ENCODE measurements at regions not wholly inside any gene's neighbourhood (a gene's known extent, or its start where the extent isn't known, plus 50 kb on each side); places are given as distances from the start of the nearest gene placed in this dataset.

DNA sequence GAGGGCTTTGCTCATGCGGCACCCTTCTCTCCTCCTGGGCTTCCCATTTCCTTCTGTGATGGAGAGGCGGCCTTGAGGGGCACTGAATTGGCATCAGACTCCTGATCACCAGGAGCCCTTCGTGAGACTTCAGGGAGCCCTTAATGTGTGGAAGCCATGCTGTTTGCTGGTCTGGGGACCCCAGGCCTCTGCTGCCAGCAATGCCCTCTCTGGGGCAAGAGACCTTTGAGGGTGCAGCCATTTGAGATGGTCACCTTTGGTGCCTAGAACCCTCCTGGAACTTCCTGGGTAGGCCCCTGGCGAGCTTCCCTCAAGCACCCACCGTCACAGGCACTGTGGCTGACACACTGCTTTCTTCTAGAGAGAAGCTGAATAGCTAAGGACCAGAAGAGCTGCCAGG lies 338.7 kb upstream of the IRX4 start:
- Histone ChIP-seq H3K9me3 (ENCODE audit: control insufficient read depth, low read length) (no peaks in the 10 kb centered on the region), H3K4me1 (ENCODE audit: control insufficient read depth, insufficient read depth, low read length, poor library complexity, severe bottlenecking) (no peaks in the 10 kb centered on the region), H3K36me3 (ENCODE audit: control insufficient read depth, insufficient read depth, low read length) (no peaks in the 10 kb centered on the region), H3K4me3 (ENCODE audit: insufficient read depth, low read depth, low read length, poor library complexity, severe bottlenecking) (no peak overlapping the region), H3K27me3 (replicated peaks; ENCODE audit: control insufficient read depth, insufficient read depth, low read length, poor library complexity, severe bottlenecking) (no peaks in the 10 kb centered on the region), H3K27ac (ENCODE audit: insufficient read depth, low read length, poor library complexity, severe bottlenecking) (no peak overlapping the region)
- no peak for DNase-seq

DNA sequence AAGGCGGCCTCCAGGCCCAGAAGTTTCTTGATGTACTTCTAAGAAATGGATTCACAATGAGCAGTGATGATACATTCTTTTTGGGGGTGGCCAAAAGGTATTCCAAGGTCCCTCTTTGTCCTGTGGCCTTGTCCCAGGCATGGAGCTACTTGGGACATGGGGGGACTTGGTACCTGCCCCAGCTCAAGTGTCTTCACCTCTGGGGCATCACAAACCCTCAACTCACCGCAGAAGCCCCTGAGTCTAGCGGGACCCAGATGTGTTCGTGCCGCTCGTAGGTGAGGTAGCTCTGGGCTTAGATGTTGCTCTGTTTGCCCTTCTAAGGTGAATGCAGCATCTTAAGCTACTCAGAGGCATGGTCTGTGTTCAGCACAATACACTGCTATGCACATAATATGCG lies 338.0 kb upstream of the IRX4 start:
- Histone ChIP-seq H3K4me1 (ENCODE audit: control insufficient read depth, insufficient read depth, low read length, poor library complexity, severe bottlenecking) (no peaks in the 10 kb centered on the region), H3K36me3 (ENCODE audit: control insufficient read depth, insufficient read depth, low read length) (no peaks in the 10 kb centered on the region), H3K27me3 (replicated peaks; ENCODE audit: control insufficient read depth, insufficient read depth, low read length, poor library complexity, severe bottlenecking) (no peaks in the 10 kb centered on the region), H3K27ac (ENCODE audit: insufficient read depth, low read length, poor library complexity, severe bottlenecking) (no peak overlapping the region), H3K9me3 (ENCODE audit: control insufficient read depth, low read length) (no peaks in the 10 kb centered on the region), H3K4me3 (ENCODE audit: insufficient read depth, low read depth, low read length, poor library complexity, severe bottlenecking) (no peak overlapping the region)
- no peak for DNase-seq

DNA sequence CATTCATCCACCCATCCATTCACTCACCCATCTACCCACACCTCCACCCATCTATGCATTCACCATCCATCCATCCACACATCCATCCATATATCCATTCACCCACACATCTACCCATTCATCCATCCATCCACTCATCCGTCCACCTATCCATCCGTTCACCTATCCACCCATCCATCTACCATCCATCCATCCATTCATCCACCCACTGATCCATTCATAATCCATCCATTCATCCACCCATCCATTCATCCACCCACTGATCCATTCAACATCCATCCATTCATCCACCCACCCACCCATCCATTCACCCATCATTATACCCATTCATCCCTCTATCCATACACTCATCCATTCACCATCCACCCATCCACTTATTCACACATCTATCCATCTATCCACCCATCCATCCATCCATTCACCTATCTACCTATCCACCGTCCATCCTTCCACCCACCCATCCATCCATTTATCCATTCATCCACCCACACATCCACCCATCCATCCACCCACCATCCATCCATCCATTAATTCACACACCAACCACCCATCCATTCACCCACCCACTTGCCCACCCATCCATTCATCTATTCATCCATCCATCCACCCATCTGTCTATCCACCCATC lies 336.5 kb upstream of the IRX4 start:
- H3K27me3 ChIP-seq (replicated peaks; ENCODE audit: control insufficient read depth, insufficient read depth, low read length, poor library complexity, severe bottlenecking), result no peaks in the 10 kb centered on the region
- no peaks in the 10 kb centered on the region for H3K9me3 ChIP-seq (ENCODE audit: control insufficient read depth, low read length)
- DNase-seq, result no peak
- no peak overlapping the region for H3K27ac ChIP-seq (ENCODE audit: insufficient read depth, low read length, poor library complexity, severe bottlenecking)
- H3K36me3 ChIP-seq (ENCODE audit: control insufficient read depth, insufficient read depth, low read length), result no peaks in the 10 kb centered on the region
- H3K4me3 ChIP-seq (ENCODE audit: insufficient read depth, low read depth, low read length, poor library complexity, severe bottlenecking), result no peak overlapping the region
- no peaks in the 10 kb centered on the region for H3K4me1 ChIP-seq (ENCODE audit: control insufficient read depth, insufficient read depth, low read length, poor library complexity, severe bottlenecking)

DNA sequence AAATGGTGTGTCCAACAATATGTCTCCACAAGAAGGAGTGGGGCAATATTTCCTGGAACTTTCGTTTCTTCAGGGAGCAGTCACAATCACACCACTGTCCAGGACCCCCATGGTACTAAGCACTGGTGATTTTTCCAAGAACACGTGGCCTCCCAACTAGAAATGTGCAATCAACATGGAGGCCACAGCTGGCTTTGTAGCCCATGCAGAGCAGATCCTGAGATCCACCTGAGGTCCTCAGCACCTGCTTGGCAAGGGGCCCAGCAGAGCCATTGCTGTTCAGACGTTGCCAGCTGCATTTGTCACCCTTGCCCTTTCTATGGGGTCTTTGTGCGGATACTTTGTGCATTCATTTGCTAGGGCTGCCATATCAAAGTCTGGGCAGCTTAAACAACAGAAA lies 334.5 kb upstream of the IRX4 start:
- H3K36me3 ChIP-seq (ENCODE audit: control insufficient read depth, insufficient read depth, low read length), result no peaks in the 10 kb centered on the region
- no peaks in the 10 kb centered on the region for H3K4me1 ChIP-seq (ENCODE audit: control insufficient read depth, insufficient read depth, low read length, poor library complexity, severe bottlenecking)
- no peak overlapping the region for H3K4me3 ChIP-seq (ENCODE audit: insufficient read depth, low read depth, low read length, poor library complexity, severe bottlenecking)
- no peak overlapping the region for H3K27ac ChIP-seq (ENCODE audit: insufficient read depth, low read length, poor library complexity, severe bottlenecking)
- no peaks in the 10 kb centered on the region for H3K27me3 ChIP-seq (replicated peaks; ENCODE audit: control insufficient read depth, insufficient read depth, low read length, poor library complexity, severe bottlenecking)
- DNase-seq, result no peak
- no peaks in the 10 kb centered on the region for H3K9me3 ChIP-seq (ENCODE audit: control insufficient read depth, low read length)

DNA sequence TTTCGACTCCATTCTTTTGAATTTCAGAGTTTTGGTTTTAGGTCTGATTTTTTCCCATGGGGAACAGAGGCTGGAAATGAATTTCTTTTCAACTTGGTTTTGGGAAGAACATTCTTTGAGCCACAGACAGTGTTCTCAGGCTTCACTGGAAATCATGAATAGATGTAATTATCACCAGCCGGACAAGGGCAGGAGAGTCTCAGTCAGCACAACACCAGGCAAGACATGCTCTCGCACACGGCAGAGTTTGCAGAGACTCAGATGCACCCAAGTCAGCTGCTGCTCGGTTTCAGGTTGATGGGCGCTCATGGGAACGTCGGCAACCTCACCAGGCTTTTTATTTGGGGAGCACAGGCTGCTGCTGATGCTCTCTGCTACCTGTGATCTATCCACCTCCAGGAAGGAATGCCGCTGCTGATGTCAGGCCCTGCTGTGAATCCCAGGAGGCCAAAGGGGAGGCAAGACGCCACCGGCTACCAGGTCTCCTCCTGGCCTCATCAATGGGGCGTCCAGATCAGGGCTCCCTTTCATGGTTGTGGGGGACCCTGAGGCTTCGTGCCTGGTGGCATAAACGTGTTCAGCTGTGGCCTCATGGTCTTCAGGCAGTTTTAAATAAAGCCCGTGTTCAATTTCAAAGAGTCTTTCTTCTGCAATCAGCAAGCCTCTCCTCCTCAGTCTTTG lies 332.3 kb upstream of the IRX4 start:
- H3K36me3 ChIP-seq (ENCODE audit: control insufficient read depth, insufficient read depth, low read length), result no peaks in the 10 kb centered on the region
- H3K4me3 ChIP-seq (ENCODE audit: insufficient read depth, low read depth, low read length, poor library complexity, severe bottlenecking), result no peak overlapping the region
- no peaks in the 10 kb centered on the region for H3K4me1 ChIP-seq (ENCODE audit: control insufficient read depth, insufficient read depth, low read length, poor library complexity, severe bottlenecking)
- H3K27ac ChIP-seq (ENCODE audit: insufficient read depth, low read length, poor library complexity, severe bottlenecking), result no peak overlapping the region
- no peaks in the 10 kb centered on the region for H3K9me3 ChIP-seq (ENCODE audit: control insufficient read depth, low read length)
- no peak for DNase-seq
- H3K27me3 ChIP-seq (replicated peaks; ENCODE audit: control insufficient read depth, insufficient read depth, low read length, poor library complexity, severe bottlenecking), result no peaks in the 10 kb centered on the region

DNA sequence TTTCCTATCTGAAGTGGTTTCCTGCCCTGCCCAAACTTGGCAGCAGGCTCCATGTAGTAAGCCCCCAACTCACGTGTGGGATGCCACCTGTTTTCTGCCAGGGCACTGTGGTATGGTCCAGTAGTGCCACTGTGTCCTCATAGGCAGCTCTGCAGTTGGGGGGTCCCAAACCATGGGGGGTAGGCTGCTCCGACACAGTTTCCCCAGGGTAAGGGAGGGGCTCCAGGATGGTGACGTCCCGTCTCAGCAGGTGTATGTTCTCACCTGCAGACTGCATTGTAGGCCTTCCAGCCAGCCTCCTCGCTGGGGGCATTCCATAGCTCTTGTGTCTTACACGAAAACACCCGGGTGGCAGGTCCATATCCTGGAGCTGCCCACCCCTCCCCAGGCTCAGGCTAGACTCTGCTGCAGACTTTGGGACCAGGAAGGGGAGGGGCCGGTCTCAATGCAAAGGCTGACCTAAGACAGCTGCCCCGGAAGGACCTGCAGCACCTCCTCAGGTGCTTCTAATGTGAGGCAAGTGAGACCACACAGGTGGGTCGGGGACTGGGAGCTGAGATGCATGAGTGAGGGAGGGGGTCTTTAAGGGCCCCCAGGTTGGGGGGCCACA lies 330.5 kb upstream of the IRX4 start:
- no peak for DNase-seq
- H3K27me3 ChIP-seq (replicated peaks; ENCODE audit: control insufficient read depth, insufficient read depth, low read length, poor library complexity, severe bottlenecking), result no peaks in the 10 kb centered on the region

DNA sequence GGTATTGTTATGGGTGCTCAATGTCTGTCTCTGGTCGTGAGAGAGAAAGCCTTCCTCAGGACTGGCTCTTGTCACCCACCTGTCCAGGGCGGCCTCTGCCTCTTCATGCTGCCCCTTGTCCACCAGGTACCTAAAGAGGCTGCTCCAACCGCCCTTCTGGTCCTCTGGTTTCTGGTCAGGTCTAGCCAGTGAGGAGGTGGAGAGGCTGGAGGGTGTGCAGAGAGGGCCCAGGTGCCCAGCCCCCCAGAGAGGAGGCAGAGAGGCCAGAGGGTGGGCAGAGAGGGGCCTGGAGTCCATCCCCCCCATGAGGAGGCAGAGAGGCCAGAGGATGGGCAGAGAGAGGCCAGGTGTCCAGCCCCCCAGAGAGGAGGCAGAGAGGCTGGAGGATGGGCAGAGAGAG lies 329.8 kb upstream of the IRX4 start:
- H3K4me1 ChIP-seq (ENCODE audit: control insufficient read depth, insufficient read depth, low read length, poor library complexity, severe bottlenecking), result no peaks in the 10 kb centered on the region
- no peak overlapping the region for H3K4me3 ChIP-seq (ENCODE audit: insufficient read depth, low read depth, low read length, poor library complexity, severe bottlenecking)
- no peaks in the 10 kb centered on the region for H3K9me3 ChIP-seq (ENCODE audit: control insufficient read depth, low read length)
- no peaks in the 10 kb centered on the region for H3K36me3 ChIP-seq (ENCODE audit: control insufficient read depth, insufficient read depth, low read length)
- no peaks in the 10 kb centered on the region for H3K27me3 ChIP-seq (replicated peaks; ENCODE audit: control insufficient read depth, insufficient read depth, low read length, poor library complexity, severe bottlenecking)
- no peak for DNase-seq
- H3K27ac ChIP-seq (ENCODE audit: insufficient read depth, low read length, poor library complexity, severe bottlenecking), result no peak overlapping the region

More for the DNA sequence above, 330.5 kb upstream of the IRX4 start:
- Histone ChIP-seq H3K4me3 (ENCODE audit: insufficient read depth, low read depth, low read length, poor library complexity, severe bottlenecking) (no peak overlapping the region), H3K9me3 (ENCODE audit: control insufficient read depth, low read length) (no peaks in the 10 kb centered on the region), H3K27ac (ENCODE audit: insufficient read depth, low read length, poor library complexity, severe bottlenecking) (no peak overlapping the region), H3K4me1 (ENCODE audit: control insufficient read depth, insufficient read depth, low read length, poor library complexity, severe bottlenecking) (no peaks in the 10 kb centered on the region), H3K36me3 (ENCODE audit: control insufficient read depth, insufficient read depth, low read length) (no peaks in the 10 kb centered on the region)

DNA sequence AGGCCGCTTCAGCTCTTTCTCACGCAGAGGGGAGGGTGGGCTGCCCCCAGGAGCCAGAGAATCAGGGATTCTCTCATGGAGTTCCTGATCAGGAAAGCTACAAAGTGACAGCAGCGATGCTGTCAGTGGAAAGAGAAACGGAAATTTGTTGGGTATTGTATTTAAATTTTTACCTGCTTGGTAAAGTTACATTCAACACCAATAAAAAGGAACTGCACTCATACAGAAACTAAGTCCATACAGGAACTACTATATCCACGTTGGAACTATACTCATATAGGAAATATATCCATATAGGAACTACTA lies 325.5 kb upstream of the IRX4 start:
- H3K27me3 ChIP-seq (replicated peaks; ENCODE audit: control insufficient read depth, insufficient read depth, low read length, poor library complexity, severe bottlenecking), result no peaks in the 10 kb centered on the region
- no peak overlapping the region for H3K27ac ChIP-seq (ENCODE audit: insufficient read depth, low read length, poor library complexity, severe bottlenecking)

DNA sequence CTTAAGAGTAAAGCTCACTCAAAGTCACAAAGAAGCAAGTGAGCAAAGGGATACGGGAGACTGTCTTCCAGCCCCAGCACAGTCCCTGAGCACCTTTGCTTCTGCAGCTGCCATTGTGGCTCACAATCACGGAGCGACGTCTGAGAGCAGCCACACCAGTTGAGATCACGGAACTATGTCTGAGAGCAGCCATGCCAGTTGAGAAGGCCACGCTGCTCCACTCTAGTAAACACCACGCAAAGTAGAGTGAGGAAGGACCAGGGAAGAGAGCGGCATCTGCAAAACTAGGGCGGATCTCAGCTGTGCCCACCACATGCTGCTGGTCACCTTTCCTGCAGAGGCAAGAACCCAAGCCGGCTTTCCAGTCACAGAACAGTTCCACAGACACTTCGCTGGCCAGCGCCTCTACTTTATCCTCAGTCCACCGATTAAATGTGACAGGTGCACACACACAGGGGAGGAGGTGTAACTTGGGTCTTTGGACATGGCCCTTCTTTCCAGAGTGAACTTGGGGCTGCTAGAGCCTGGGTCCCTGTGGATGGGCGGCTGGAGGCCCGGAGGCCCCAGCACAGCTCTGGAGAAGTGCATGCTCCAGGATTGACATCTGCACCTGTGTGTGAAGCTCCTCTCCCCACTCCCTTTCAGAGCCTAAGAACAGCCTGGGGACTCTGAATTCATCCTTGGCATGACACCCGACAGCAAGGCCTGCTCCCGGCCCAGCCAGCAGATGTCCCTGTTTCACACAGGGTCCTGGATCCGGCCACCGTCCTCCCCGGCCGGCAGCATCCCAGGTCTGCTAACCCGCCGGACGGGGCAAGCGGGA lies 324.9 kb upstream of the IRX4 start:
- DNase-seq, result no peak
- no peaks in the 10 kb centered on the region for H3K36me3 ChIP-seq (ENCODE audit: control insufficient read depth, insufficient read depth, low read length)

More for the DNA sequence above, 325.5 kb upstream of the IRX4 start:
- H3K4me1 ChIP-seq (ENCODE audit: control insufficient read depth, insufficient read depth, low read length, poor library complexity, severe bottlenecking), result no peaks in the 10 kb centered on the region
- no peaks in the 10 kb centered on the region for H3K9me3 ChIP-seq (ENCODE audit: control insufficient read depth, low read length)
- H3K36me3 ChIP-seq (ENCODE audit: control insufficient read depth, insufficient read depth, low read length), result no peaks in the 10 kb centered on the region
- no peak for DNase-seq
- H3K4me3 ChIP-seq (ENCODE audit: insufficient read depth, low read depth, low read length, poor library complexity, severe bottlenecking), result no peak overlapping the region

DNA sequence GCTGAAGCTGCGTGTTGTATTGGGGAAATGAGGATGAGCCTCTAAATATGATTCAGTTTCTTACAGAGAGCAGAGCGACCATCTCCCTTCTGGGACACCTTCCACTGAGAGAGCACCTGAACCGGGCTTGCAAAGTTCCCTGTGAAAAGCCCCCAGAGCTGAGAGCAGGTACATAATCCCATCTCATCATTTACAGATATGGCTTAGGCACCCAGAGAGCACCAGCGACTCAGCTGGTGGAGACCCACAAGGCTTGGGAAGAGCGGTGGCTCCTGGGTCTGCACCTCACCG lies 324.3 kb upstream of the IRX4 start:
- no peak for DNase-seq
- no peak overlapping the region for H3K4me3 ChIP-seq (ENCODE audit: insufficient read depth, low read depth, low read length, poor library complexity, severe bottlenecking)
- no peaks in the 10 kb centered on the region for H3K36me3 ChIP-seq (ENCODE audit: control insufficient read depth, insufficient read depth, low read length)
- no peaks in the 10 kb centered on the region for H3K9me3 ChIP-seq (ENCODE audit: control insufficient read depth, low read length)
- H3K27ac ChIP-seq (ENCODE audit: insufficient read depth, low read length, poor library complexity, severe bottlenecking), result no peak overlapping the region
- H3K4me1 ChIP-seq (ENCODE audit: control insufficient read depth, insufficient read depth, low read length, poor library complexity, severe bottlenecking), result no peaks in the 10 kb centered on the region
- H3K27me3 ChIP-seq (replicated peaks; ENCODE audit: control insufficient read depth, insufficient read depth, low read length, poor library complexity, severe bottlenecking), result no peaks in the 10 kb centered on the region

More for the DNA sequence above, 324.9 kb upstream of the IRX4 start:
- Histone ChIP-seq H3K4me3 (ENCODE audit: insufficient read depth, low read depth, low read length, poor library complexity, severe bottlenecking) (no peak overlapping the region), H3K27ac (ENCODE audit: insufficient read depth, low read length, poor library complexity, severe bottlenecking) (no peak overlapping the region), H3K27me3 (replicated peaks; ENCODE audit: control insufficient read depth, insufficient read depth, low read length, poor library complexity, severe bottlenecking) (no peaks in the 10 kb centered on the region), H3K9me3 (ENCODE audit: control insufficient read depth, low read length) (no peaks in the 10 kb centered on the region), H3K4me1 (ENCODE audit: control insufficient read depth, insufficient read depth, low read length, poor library complexity, severe bottlenecking) (no peaks in the 10 kb centered on the region)
